GM13976 (cell line): ENCODE measurements at regions not wholly inside any gene's neighbourhood (a gene's known extent, or its start where the extent isn't known, plus 50 kb on each side); places are given as distances from the start of the nearest gene placed in this dataset.

ENCODE experiments used
- DNase-seq: peaks from one replicate; pipeline ENCODE4 v3.0.0; 2012; ENCODE audit warnings: low spot score
- in situ Hi-C: fragments of 300-500 bp; cut with MboI; formaldehyde crosslinking; loops from one replicate; pipeline ENCODE4 v1.12.0; 2022; ENCODE audit warnings: low sequenced_read_pairs, mixed read lengths, inconsistent platforms; ENCODE audit not compliant: unreplicated experiment
- TF ChIP-seq, protein P1 (sequence below): IDR thresholded peaks from 2 replicates; pipeline ENCODE4 v1.5.1; 2012; ENCODE audit warnings: borderline replicate concordance, mild to moderate bottlenecking; ENCODE audit not compliant: insufficient read depth; ENCODE audit errors: extremely low read depth, missing control alignments, control extremely low read depth

DNA sequence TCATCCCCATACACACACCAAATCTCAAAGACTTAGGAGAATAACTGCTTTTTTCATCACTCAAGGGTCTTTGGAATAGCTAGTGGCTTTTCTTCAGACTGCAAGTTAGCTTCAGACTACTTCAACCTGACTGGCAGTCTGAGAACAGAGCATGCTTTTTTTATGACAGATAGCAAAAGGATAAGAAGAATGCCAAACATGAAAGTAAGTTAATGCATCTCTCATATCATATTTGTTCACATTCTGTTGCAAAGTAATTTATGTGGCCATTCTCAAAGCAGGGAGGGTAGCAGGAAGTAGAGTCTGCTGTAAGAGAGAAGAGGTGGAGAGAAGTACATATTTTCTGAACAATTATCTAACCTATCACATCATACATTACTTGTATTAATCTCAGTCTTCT lies 544.4 kb downstream of the ZPLD1 start:
- no peak for DNase-seq
- in situ Hi-C loops = no loop called here
- TF ChIP-seq, protein P1, sequence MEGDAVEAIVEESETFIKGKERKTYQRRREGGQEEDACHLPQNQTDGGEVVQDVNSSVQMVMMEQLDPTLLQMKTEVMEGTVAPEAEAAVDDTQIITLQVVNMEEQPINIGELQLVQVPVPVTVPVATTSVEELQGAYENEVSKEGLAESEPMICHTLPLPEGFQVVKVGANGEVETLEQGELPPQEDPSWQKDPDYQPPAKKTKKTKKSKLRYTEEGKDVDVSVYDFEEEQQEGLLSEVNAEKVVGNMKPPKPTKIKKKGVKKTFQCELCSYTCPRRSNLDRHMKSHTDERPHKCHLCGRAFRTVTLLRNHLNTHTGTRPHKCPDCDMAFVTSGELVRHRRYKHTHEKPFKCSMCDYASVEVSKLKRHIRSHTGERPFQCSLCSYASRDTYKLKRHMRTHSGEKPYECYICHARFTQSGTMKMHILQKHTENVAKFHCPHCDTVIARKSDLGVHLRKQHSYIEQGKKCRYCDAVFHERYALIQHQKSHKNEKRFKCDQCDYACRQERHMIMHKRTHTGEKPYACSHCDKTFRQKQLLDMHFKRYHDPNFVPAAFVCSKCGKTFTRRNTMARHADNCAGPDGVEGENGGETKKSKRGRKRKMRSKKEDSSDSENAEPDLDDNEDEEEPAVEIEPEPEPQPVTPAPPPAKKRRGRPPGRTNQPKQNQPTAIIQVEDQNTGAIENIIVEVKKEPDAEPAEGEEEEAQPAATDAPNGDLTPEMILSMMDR = no peak

DNA sequence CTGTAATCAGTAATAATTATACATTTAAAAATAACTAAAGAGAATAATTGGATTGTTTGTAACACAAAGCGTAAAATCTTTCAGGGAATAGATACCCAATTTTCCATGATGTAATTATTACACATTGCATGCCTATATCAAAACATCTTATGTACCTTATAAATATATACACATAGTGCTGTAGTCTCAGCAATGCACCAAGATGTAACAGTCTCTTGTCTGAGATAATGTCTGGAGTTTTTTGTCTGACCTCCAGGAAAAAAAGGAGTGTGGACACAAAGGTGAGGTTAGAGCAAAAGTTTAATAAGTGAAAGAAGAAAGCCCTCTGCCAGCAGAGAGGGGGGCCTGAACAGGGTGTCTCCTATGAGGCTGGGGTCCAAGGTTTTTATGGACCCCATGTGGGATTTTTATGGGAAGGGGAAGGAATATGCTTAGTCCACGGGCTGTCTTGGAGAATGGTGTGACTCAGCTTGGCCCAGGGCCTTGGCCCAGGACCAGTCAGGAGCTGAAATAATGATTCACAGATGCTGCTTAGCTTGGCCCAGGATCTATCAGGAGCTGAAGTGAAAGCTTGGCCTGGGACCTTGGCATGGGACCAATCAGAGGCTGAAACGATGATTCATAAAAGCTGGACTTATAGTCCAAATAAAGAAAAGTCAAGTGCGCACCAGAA lies 545.0 kb downstream of the ZPLD1 start:
- TF ChIP-seq, protein P1 = no peak
- in situ Hi-C loops = no loop called here
- no peak for DNase-seq

DNA sequence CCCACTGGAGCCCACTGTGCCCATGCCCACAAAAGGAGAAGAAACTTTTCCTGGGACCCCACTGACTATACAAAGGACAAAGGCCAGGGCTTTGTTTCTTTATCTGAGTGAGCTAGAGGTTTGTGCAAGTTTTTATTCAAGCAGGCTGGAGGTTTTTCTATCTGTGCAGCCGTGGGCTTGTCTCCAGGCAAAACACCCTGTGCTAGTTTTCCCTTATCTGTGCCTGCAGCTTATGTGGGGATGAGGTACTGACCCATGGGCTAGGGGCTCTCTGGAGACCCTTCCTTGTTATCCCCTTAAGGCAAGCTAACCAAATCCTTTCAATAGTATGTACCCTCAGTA lies 545.5 kb downstream of the ZPLD1 start:
- DNase-seq = no peak
- TF ChIP-seq, protein P1 = no peak
- in situ Hi-C loops = no loop called here

DNA sequence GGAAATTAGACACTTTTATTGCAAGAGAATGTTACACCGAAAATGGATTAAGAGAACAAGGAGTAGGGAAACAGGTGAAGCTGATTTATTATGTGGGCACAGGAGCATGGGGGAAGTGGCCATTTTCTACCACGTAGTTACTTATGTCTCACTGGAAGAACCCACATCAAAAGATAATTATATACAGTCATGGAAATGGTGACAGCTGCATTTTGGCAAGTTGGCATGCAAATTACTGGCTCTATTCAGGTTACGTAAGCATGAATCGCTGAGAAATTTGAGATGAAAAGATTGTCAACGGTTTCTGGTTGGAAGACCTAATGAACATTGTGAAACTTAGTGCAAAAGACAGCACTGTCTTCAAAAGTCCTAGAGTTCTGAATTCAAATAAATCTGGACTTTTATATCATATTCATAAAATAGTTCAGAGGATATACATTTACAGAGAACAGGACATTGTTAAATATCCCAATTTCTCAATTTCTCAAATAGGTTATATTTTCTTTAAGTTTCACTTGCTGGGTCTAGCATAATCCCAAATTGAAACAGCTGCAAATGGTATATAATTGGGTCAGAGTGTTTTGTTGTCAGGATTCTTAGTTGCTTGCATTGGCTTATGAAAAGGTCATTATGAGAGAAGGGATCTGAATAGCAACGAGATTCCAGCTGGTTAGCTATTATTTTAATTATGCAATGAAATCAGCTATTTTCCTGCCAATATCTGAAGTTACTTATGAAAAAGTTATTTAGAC lies 567.8 kb downstream of the ZPLD1 start:
- in situ Hi-C loops = no loop called here
- no peak for DNase-seq

DNA sequence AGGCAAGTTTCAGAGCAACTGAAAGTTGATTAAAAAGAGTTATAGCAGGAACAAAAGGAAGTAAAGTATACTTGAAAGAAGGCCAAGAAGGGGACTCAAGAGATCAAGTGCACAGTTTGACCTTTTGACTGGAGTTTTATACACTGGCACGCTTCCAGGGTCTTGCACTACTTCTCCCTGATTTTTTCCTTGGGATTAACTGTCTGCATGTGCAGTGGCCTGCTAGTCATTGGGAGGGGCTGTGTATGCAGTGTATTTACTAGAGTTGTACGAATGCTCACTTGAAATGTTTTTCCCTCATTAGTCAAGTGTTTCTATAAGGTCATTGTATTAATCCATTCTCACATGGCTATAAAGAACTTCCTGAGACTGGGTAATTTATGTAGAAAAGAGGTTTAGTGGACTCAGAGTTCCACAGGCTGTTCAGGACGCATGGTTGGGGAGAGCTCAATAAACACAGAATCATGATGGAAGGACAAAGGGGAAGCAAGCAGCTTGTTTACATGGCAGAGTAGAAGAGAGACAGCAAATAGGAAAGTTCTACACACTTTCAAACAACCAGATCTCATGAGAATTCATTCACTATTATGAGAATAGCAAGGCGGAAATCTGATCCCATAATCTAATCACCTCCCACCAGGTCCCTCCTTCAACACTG lies 571.8 kb downstream of the ZPLD1 start:
- DNase-seq = no peak
- TF ChIP-seq, protein P1 = no peak
- in situ Hi-C loops = no loop called here

More for the DNA sequence above, 567.8 kb downstream of the ZPLD1 start:
- TF ChIP-seq, protein P1 = no peak

DNA sequence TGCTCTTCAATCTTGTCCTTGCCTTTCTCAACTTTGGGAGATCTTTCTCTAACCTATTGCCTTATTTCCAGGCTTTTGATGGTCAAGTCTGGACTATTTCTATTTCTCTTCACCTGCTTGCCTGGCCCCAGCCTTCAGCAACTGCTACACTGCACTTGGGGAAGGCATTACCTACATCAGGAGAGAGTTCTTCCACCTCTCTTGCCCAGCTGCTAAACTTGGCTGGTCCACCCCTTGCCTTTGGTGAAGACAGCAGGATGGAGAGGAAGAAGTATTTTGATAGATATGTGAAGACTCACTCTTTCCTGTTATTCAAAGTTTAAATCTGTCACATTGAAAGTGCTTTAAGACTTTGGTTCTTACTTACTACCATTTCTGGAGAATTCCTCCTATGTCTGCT lies 574.8 kb downstream of the ZPLD1 start:
- DNase-seq = no peak
- in situ Hi-C loops = no loop called here
- TF ChIP-seq, protein P1 = no peak
